ENCODE measurements at regions not wholly inside any gene's neighbourhood (a gene's known extent, or its start where the extent isn't known, plus 50 kb on each side); places are given as distances from the start of the nearest gene placed in this dataset.

DNA sequence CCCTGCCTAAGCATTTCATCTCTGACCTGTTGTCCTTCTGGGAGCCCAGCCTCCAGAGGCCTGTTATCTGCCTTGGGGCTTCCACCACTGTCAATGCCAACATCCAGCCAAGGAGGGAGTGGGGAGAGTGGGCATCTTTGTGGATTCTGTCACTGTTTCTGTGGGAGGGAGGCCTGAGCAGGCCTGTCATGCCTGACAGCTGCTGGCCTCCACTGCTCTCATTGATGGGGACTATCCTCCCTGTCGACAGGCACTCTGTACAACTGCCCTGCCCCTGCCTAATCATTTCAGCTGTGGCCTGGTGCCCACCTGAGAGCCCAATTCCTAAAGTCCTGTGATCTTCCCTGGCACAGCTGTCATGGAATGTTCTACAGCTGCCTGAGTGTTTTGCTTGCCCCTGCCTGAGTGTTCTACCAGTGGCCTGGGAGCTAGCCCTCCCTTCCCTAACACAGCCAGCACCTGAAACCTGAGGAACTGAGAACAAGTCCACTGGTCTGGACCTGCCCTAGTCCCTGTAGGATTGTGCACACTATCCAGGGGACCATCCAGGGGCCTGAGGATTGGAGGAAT, 145.3 kb downstream of the FAM83B start:
- TF ChIP-seq, protein P1, sequence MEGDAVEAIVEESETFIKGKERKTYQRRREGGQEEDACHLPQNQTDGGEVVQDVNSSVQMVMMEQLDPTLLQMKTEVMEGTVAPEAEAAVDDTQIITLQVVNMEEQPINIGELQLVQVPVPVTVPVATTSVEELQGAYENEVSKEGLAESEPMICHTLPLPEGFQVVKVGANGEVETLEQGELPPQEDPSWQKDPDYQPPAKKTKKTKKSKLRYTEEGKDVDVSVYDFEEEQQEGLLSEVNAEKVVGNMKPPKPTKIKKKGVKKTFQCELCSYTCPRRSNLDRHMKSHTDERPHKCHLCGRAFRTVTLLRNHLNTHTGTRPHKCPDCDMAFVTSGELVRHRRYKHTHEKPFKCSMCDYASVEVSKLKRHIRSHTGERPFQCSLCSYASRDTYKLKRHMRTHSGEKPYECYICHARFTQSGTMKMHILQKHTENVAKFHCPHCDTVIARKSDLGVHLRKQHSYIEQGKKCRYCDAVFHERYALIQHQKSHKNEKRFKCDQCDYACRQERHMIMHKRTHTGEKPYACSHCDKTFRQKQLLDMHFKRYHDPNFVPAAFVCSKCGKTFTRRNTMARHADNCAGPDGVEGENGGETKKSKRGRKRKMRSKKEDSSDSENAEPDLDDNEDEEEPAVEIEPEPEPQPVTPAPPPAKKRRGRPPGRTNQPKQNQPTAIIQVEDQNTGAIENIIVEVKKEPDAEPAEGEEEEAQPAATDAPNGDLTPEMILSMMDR (IDR thresholded peaks at IDR 0.05 in 4 of 5, conservative IDR thresholded peaks at IDR 0.05 in 1 of 5): no peak
- no peak for TF ChIP-seq POLR2A (IDR thresholded peaks at IDR 0.05)
- ATAC-seq (no peak), DNase-seq (no peak)
- Histone ChIP-seq H3K4me1 (no peaks in the 10 kb centered on the region), H3K36me3 (no peaks in the 10 kb centered on the region), H3K4me3 (no peak overlapping the region), H3K27me3 (no peaks in the 10 kb centered on the region), H3K9me3 (no peaks in the 10 kb centered on the region), H3K27ac (no peak overlapping the region)
- intact Hi-C loops (cut with DNase I; ENCODE audit: low total_unique reads): no loop called here
- in situ Hi-C loops (cut with MboI; ENCODE audit: low sequenced_read_pairs in 4 of 4): no loop called here

DNA sequence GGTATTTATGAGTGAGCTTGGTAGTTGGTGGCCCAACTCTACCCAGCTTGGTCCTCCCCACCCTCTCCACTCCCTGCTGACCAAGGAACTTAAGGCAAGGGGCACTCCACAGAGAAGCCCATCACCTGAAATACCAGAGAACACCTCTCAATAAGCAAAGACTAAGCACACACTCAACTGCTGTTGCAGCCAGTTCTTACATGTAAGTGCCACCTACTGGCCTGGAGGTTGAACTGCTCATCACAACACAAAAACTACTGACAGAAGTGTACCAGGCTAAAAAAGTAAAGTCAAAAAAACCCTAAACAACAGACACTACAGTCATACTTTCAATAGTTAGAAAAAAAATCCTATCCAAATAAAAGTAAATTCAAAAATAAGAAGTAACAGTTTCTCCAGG, 146.2 kb downstream of the FAM83B start:
- no peaks in the 10 kb centered on the region for H3K36me3 ChIP-seq
- DNase-seq: no peak
- H3K4me3 ChIP-seq: no peak overlapping the region
- intact Hi-C loops (cut with DNase I; ENCODE audit: low total_unique reads) (no loop called here), in situ Hi-C loops (cut with MboI; ENCODE audit: low sequenced_read_pairs in 4 of 4) (no loop called here)
- no peaks in the 10 kb centered on the region for H3K27me3 ChIP-seq
- TF ChIP-seq, protein P1 (IDR thresholded peaks at IDR 0.05 in 4 of 5, conservative IDR thresholded peaks at IDR 0.05 in 1 of 5): no peak
- TF ChIP-seq POLR2A (IDR thresholded peaks at IDR 0.05): no peak
- no peak for ATAC-seq
- H3K27ac ChIP-seq: no peak overlapping the region
- H3K4me1 ChIP-seq: no peaks in the 10 kb centered on the region
- H3K9me3 ChIP-seq: no peaks in the 10 kb centered on the region

DNA sequence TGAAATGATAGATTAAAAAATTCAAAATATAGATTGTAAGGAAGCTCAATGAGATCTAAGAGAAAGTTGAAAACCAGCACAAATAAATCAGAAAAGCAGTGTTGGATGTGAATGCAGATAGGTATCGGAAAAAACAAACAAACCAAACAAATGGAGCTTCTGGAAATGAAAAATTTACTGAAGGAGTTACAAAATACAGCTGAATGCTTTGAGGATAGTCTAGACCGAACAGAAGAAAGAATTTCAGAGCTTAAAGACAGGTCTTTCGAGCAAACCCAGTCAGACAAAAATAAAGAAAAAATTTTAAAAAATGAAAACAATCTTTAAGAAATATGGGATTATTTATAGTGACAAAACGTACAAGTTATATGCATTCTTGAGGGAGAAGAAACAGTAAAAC, 146.7 kb downstream of the FAM83B start:
- in situ Hi-C loops (cut with MboI; ENCODE audit: low sequenced_read_pairs in 4 of 4): no loop called here
- intact Hi-C loops (cut with DNase I; ENCODE audit: low total_unique reads): no loop called here

DNA sequence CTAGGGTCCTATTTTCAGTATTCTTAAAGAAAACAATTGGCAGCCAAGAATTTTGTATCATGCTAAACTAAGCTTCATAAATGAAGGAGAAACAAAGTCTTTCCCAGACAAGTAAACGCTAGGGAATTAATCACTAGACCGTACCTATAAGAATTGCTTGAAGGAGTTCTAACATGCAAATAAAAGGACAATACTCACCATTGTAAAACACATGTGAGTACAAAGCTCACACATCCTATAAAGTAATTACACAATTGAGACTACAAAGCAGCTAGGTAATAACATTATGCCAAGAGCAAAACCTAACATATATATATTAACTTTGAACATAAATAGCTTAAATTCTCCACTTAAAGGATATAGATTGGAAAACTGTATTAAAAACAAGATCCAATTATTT, 147.4 kb downstream of the FAM83B start:
- intact Hi-C loops (cut with DNase I; ENCODE audit: low total_unique reads) (no loop called here), in situ Hi-C loops (cut with MboI; ENCODE audit: low sequenced_read_pairs in 4 of 4) (no loop called here)
- no peak for DNase-seq
- H3K27me3 ChIP-seq: no peaks in the 10 kb centered on the region
- no peaks in the 10 kb centered on the region for H3K4me1 ChIP-seq
- no peak overlapping the region for H3K4me3 ChIP-seq
- H3K36me3 ChIP-seq: no peaks in the 10 kb centered on the region
- ATAC-seq: no peak
- TF ChIP-seq, protein P1 (IDR thresholded peaks at IDR 0.05 in 4 of 5, conservative IDR thresholded peaks at IDR 0.05 in 1 of 5): no peak
- TF ChIP-seq POLR2A (IDR thresholded peaks at IDR 0.05): no peak
- H3K27ac ChIP-seq: no peak overlapping the region
- no peaks in the 10 kb centered on the region for H3K9me3 ChIP-seq

More for the DNA sequence above, 146.7 kb downstream of the FAM83B start:
- no peak for DNase-seq
- no peaks in the 10 kb centered on the region for H3K36me3 ChIP-seq
- H3K27ac ChIP-seq: no peak overlapping the region
- no peak for ATAC-seq
- no peaks in the 10 kb centered on the region for H3K27me3 ChIP-seq
- TF ChIP-seq, protein P1 (IDR thresholded peaks at IDR 0.05 in 4 of 5, conservative IDR thresholded peaks at IDR 0.05 in 1 of 5): no peak
- TF ChIP-seq POLR2A (IDR thresholded peaks at IDR 0.05): no peak
- no peaks in the 10 kb centered on the region for H3K4me1 ChIP-seq
- H3K9me3 ChIP-seq: no peaks in the 10 kb centered on the region
- no peak overlapping the region for H3K4me3 ChIP-seq

DNA sequence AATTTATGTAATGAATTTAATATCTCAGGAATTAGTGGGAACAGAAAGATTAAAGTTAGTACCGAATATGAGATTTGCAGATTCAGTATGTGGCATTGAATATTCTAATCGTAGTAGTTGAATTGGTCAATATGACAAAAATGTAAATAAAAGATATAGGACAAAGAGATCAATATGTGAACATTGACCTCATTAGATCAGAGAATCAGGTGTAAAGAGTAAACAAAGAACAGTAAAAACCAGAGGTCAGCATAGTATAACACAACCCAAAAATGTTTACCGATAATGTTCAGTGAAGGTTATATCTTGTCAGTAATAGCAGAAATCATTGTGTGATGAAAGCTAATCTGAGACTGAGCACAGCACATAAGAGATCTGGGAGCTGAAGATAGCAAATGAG, 152.0 kb downstream of the FAM83B start:
- in situ Hi-C loops (cut with MboI; ENCODE audit: low sequenced_read_pairs in 4 of 4): no loop called here
- Histone ChIP-seq H3K9me3 (no peaks in the 10 kb centered on the region), H3K27me3 (no peaks in the 10 kb centered on the region), H3K4me1 (no peaks in the 10 kb centered on the region), H3K27ac (no peak overlapping the region), H3K4me3 (no peak overlapping the region), H3K36me3 (no peaks in the 10 kb centered on the region)
- ATAC-seq (no peak), DNase-seq (no peak)
- intact Hi-C loops (cut with DNase I; ENCODE audit: low total_unique reads): no loop called here
- no peak for TF ChIP-seq POLR2A (IDR thresholded peaks at IDR 0.05)
- TF ChIP-seq, protein P1 (IDR thresholded peaks at IDR 0.05 in 4 of 5, conservative IDR thresholded peaks at IDR 0.05 in 1 of 5): no peak

Measured in gastrocnemius medialis (tissue), 4 donors.